Activated CD4-positive, alpha-beta T cell treated with anti-CD3 and anti-CD28 coated beads, Interleukin-2, amount 50 U/mL, for 48 hours (primary cell): ENCODE measurements at regions not wholly inside any gene's neighbourhood (a gene's known extent, or its start where the extent isn't known, plus 50 kb on each side); places are given as distances from the start of the nearest gene placed in this dataset.
A peak's percentile ranks its signal among the peaks of the same experiment; 100 is the strongest.

Source experiments
- DNase-seq, 2 experiments: peaks; one replicate each; pipeline ENCODE4 v3.0.0-alpha.2; 2020

- DNase-seq: no peak
These were observed 78.7 kb upstream of the SLCO4A1 start for GRCh38 chr20:62563561-62563960.

DNA sequence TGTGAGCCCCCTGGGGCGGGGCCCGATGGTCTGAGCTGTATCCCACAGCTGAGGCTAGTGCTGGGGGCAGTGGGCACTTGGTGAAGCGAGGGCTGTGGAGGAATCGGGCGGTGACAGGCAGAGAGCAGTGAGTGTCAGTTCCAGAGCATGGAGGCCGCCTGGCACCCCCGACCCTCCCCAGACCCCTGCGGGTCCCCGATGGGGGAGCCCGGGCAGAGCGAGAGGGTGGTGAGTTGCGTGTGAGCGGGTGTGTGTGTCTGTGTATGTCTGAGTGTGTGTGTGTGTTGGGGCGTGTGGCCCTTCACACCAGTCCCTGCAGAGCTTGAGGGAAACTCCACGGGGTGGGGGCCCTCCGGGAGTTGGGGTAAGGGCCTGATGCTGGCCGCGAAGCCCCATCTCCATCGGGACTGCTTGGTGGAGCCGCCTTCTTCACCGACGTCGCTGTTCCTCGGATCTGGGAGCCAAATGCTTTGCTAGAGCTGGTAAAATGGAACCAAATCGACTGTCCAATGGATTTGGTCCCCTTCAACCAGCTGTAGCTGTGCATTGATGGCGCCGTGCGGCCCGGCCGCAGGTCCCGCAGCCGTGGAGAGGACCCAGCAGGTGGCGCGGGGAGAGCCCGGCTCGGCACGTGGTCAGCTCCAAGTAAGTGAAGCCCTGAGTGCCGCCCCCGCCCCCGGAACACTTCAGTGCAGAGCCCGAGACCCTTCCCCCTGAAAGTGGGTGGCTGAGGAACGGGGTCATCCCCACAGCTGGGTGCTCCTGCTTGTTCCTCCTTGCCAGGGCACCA lies 77.7 kb upstream of the SLCO4A1 start:
- no peak for DNase-seq

DNA sequence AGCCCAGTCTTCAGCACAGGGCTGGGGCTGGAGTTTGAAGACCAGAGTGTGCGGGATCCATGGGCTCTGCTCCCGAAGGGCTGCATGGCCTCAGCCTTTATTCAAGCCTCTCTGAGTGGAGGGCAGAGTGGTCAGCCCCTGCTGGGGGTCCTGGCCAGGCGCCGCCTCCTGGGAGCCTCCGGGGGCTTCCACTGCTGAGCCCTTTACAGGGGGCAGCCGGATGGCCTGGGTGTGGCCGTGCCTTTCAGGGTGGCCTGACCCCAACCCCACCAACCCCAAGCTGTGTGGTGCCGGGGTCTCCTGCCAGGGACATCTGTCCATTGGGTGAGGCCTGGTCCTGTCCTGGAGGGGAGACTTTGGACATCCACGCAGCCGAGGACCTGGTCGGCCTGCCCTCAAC lies 76.0 kb upstream of the SLCO4A1 start:
- DNase-seq: no peak

- DNase-seq: no peak
These were observed 75.5 kb upstream of the SLCO4A1 start for GRCh38 chr20:62566771-62567170.

- DNase-seq: no peak
These were observed 74.9 kb upstream of the SLCO4A1 start for GRCh38 chr20:62567246-62568044.

GRCh38 chr20:62568045-62568389 lies 74.3 kb upstream of the SLCO4A1 start:
- no peak for DNase-seq

- no peak for DNase-seq
These were observed 72.7 kb upstream of the SLCO4A1 start for GRCh38 chr20:62569615-62570014.

DNA sequence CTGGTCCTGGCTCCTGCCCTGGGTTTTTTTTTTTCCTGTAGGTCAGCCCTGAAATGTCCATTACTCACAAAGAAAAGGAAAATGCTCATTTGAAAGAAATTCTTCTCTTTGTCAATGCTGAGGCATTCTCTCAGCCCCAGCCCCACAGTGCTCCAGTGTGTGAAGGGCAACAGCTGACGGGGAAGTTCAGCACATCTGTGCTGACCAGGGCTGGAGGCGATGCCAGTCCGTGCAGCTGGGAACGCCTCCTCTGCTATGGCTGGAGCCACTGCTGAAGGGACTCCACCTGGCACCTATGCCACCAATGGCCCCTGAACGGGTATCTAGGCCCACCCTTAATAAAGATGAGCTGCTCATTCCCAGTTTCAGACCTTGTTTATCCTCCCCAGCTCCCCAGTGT lies 71.9 kb upstream of the SLCO4A1 start:
- no peak for DNase-seq

- DNase-seq: no peak
These were observed 71.2 kb upstream of the SLCO4A1 start for GRCh38 chr20:62570897-62571668.

DNA sequence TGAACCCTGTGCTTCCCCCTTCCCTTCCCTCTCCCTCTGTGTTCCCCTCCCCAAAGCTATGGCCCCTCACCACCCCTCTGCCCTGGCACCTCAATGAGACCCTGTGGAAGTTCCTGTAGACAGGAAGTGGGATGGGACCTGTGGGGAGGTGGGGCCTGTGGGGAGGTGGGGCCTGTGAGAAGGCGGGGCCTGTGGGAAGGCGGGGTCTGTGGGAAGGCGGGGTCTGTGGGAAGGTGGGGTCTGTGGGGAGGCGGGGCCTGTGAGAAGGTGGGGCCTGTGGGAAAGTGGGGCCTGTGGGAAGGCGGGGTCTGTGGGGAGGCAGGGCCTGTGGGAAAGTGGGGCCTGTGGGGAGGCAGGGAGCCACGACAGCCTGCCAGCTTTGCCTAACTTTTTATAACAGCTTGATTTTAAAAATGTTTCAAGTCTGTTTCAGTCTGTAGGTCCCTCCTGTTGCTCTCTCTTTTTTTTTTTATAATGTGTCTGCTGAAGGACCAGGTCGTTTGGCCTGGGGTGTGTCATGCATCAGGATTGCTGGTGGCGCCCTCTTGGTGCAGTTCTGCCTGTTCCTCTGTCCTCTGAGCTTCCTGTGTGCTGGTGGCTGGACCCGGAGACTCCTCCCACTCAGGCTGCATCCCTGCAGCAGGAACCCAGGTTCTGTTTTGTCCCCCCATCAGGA lies 70.5 kb upstream of the SLCO4A1 start:
- DNase-seq: peak; percentile 26 to 28

GRCh38 chr20:62572980-62573379 lies 69.3 kb upstream of the SLCO4A1 start:
- no peak for DNase-seq

GRCh38 chr20:62573817-62574216 lies 68.5 kb upstream of the SLCO4A1 start:
- no peak for DNase-seq

DNA sequence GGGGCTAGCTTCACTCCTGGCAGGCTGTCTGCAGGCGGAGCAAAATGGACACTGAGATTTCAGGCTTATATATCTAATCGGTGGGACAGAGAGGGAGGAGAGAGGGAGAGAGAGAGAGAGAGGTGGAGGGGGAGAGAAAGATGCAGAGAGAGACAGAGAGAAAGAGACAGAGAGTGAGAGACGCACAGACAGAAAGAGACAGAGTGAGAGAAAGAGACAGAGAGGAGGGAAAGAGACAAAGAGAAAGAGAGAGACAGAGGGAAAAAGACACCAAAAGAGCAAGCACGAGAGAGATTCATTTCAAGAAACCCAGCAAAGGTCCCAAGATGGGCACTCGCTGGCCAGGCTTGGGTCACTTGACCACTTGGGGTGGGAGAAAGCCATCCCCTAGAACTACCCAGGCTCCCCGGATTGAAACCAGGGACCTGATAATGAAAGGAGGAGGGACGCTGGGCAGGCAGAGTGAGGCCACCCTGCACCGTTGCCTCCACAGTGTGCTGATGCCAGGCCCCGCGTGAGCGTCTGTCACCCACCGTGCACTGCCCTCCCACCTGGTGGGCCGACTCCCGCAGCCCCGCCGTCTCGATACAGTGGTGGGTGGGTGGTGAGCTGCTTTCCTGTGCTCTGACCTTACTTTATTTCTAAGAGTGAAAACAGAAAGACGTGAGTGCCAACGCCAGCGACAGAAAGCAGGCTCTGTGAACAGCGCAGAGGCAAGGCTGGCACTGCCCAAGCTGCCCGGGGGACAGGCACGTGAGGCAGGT lies 67.9 kb upstream of the SLCO4A1 start:
- no peak for DNase-seq

DNA sequence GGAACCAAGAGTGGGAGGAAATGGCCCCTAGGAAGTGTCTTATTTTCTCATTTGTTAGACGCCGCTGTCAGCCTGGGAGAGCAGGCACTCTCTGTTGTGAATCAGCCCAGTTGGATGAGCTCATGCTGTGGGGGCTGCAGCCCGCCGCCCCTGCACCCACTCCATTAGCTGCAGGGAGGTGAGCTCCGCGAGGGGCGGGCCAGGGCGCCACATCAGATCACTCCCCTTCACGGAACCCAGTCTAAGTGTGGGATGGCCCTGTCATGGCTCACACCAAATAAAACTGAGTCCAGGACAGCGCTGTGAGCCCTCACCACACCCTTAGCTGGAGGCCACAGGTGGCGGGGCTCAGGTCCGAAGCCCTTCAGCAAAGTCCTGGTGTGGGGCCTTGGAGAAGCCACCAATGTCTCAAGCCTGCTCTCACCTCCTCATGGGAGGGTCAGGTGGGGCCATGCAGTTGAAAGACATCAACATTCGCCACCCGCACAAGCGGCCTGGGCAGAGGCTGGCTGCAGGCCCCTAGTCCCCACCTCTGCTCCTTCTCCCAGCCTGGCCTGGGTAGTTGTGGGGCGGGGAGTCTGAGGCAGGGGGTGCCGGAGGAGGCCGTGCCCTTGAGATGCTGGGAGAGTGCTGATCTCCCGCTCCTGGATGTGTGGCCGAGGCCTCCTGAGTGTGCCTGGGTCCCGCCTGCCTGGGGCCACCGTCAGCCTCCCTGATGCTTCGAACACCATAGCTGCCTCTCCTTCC lies 66.2 kb upstream of the SLCO4A1 start:
- no peak for DNase-seq

DNA sequence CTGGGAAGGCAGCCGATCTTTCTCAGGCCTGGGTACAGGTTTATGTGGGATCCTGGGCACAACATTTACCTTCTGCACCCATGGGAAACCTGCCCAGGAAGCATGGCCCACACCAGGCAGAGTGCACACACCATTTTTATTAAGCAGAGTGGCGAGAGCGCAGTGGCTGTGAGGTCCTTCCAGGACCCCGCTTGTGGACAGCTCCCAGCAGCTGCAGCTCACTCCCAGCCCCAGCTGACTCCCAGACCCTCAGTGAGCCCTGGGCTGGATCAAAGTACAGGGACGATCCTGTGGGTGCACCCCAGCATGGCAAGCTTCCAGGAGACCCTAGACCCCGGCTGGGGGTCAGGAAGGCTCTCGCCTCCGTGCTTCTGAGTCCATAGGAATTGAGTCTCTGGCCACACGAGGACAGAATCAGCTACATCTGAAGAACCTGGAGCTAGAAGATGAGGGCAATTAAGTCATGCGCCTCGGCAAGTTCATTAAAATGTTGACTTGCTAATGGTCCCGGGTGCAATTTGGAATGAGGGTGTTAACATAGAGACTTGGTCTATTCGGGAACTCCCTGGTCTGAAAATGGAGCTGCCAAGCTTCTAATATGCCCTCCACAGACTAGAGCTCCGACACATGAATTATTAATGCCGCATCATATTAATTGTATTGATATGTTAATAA lies 65.4 kb upstream of the SLCO4A1 start:
- no peak for DNase-seq

- DNase-seq: no peak
These were observed 64.8 kb upstream of the SLCO4A1 start for GRCh38 chr20:62577490-62577836.

DNA sequence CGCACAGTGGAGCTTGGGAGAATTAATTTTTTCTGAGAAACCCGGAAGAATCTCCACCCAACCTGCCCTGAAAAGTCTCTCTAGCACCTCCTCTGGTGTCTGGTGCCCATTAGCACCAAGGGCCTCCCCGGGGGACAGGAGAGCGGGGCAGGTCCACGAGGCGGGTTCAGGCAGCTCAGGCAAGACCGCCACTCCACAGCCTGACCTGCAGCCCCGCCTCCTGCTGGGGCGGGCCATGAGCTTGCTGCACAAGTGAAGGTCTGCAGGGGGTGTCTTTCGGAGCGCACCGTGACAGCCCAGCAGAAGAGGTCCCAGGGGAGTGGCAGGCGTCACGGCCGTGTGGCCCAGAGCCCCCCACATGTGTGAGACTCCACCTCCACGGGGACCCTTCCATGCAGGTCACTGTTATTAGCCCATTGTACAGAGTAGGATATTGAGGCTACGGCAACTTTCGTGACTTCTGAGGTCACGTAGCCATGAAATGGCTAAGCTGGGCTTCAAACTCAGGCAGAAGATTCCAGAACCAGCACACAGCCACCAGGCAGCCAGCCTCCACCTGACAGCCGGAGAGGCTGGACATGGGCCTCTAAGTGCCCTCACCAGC lies 63.9 kb upstream of the SLCO4A1 start:
- DNase-seq: no peak

- no peak for DNase-seq
These were observed 62.3 kb upstream of the SLCO4A1 start for GRCh38 chr20:62580052-62580451.

DNA sequence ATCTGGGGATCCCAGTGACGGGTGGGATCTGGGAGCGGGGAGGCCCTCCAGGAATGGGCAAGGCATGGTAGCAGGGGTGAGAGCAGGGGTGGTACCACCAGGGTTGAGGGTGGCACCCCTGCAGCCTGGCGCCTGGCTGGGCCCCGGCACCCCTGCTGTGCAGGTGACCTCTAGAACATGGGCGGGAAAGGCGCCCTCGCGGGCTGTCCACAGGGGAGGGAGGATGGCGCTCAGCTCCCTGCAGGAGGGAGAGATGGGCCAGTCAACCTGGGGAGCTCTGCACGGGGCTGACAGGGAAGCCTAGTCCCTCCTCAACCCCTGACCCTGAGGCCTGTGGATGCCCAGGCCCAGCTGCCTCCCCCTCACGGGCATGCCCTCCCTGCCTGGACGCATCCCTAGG lies 61.6 kb upstream of the SLCO4A1 start:
- DNase-seq: no peak

DNA sequence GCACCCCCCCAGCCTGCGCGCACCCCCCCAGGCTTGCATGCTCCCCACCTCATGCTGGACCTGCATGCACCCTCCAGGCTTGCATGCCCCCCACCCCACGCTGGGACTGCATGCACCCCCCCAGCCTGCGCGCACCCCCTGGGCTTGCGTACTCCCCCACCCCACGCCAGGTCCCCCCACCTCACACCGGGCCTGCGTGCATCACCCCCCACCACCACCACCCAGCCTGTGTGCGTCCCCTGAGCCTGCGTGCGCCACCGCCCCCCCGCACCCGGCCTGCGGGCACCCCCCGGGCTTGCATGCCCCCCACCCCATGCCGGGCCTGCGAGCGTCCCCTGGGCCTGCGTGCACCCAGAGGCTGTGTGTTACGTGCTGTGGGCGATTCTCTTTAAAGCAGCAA lies 61.0 kb upstream of the SLCO4A1 start:
- DNase-seq: no peak

DNA sequence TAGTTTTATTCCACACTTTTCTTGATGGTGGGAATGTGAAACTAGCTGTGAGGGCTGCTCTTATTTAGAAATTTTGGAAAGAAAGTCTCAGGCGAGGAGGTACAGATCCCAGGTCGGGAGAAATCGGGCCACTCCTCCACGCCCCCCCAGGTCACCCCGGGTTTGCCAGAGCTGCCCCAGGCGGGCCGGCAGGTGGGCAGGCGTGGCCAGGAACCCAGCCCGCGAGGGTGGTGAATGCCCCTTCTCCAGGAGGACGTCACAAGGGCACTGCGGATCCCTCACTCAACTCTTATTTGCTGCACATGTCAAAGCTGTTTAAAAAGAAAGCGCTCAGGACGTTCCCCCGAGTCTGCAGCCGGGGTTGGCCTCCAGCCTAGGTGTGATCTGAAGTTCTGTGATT lies 60.5 kb upstream of the SLCO4A1 start:
- no peak for DNase-seq
